ENCODE measurements at regions not wholly inside any gene's neighbourhood (a gene's known extent, or its start where the extent isn't known, plus 50 kb on each side); places are given as distances from the start of the nearest gene placed in this dataset.
A peak's percentile ranks its signal among the peaks of the same experiment; 100 is the strongest.

DNA sequence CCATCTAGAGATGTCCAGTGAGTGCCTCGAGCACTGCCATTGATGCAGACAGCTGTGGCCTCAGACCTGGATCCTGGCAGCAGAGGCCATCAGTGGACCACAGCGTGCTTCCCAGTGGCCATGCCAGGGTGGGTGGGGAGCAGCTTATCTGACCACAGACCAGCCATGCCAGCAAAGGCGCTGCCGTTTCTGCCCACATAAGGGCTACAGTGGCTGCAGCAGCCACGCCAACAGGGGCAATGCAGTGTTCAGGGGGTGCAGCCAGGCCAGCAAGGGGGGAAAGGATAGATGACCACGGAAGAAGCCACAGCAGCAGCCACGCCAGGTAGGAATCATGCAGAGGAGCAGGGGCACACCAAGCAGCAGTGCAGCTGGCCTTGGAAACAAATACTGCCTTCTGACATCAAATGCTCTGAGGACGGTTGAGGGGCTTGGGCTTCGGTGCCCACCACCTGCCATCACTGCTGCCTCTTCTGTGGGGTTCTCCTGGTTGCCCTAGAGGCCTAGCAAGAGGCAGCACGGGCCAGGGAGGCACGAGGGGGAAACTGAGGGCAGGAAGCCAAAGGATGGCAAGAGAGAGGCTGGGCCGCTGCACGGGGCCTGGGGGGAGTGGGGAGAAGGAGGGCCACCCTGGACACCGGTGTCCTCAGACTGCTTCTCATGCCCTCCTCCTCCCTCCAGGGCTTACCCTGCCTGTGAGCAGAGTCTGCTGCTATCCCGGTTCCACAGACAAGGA lies 94.7 kb upstream of the RUNX3 start:
- ATAC-seq: no peak
- H3K9me3 ChIP-seq: no peaks in the 10 kb centered on the region
- H3K4me3 ChIP-seq: no peak overlapping the region
- H3K27ac ChIP-seq: no peak overlapping the region
- H3K27me3 ChIP-seq: peaks cover 0 to 17% (median 0%) of the 10 kb centered on the region in 9 donors
- 80 to 86% (median 83%) methylated on average over 11 to 15 of the region's 15 CpGs for WGBS, 4 donors
- intact Hi-C loops (cut with DNase I): no loop called here
- DNase-seq: peak in 1 of 5 donors; percentile 51
- TF ChIP-seq CTCF (IDR thresholded peaks at IDR 0.05): no peak
- TF ChIP-seq POLR2A (IDR thresholded peaks at IDR 0.05): no peak
- H3K4me1 ChIP-seq: peaks cover 0 to 71% (median 8%) of the 10 kb centered on the region in 12 donors
- no peaks in the 10 kb centered on the region for H3K36me3 ChIP-seq

DNA sequence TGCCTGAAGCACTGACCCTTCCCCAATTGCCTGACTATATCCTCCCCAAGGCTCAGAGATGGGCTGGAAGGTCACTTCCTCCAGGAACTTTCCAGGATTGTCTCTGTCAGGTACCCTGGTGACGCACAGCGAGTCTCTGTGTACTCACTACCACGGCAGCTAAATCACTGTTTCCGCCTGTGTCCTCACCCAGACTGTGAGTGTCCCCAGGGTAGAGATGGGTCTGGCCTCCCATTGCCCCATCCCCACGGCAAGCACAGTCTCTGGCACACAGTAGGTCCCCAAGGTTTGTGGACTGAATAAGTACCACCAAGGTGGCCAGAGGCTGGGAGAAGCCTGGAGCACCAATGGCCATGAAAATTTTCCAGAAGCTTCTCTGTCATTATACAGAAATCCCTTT lies 93.8 kb upstream of the RUNX3 start:
- ATAC-seq: no peak
- intact Hi-C loops (cut with DNase I): no loop called here
- WGBS, 4 donors: 93 to 96% (median 94%) methylated on average over 5 of the region's 5 CpGs
- peaks cover 0 to 62% (median 8%) of the 10 kb centered on the region in 12 donors for H3K4me1 ChIP-seq
- DNase-seq: peak in 1 of 5 donors; percentile 28
- peak overlapping the region in 1 of 12 donors; percentile 88 for H3K27ac ChIP-seq
- H3K4me3 ChIP-seq: no peak overlapping the region
- H3K27me3 ChIP-seq: peaks cover 0 to 8% (median 0%) of the 10 kb centered on the region in 9 donors
- no peaks in the 10 kb centered on the region for H3K36me3 ChIP-seq
- TF ChIP-seq CTCF (IDR thresholded peaks at IDR 0.05): no peak
- TF ChIP-seq POLR2A (IDR thresholded peaks at IDR 0.05): no peak
- no peaks in the 10 kb centered on the region for H3K9me3 ChIP-seq

- H3K27me3 ChIP-seq: peaks cover 0 to 8% (median 0%) of the 10 kb centered on the region in 9 donors
- ATAC-seq (no peak), DNase-seq (no peak)
- no peaks in the 10 kb centered on the region for H3K36me3 ChIP-seq
- H3K9me3 ChIP-seq: no peaks in the 10 kb centered on the region
- TF ChIP-seq POLR2A (IDR thresholded peaks at IDR 0.05) (no peak), CTCF (IDR thresholded peaks at IDR 0.05) (no peak)
- WGBS, 4 donors: 76 to 89% (median 79%) methylated on average over 5 to 6 of the region's 6 CpGs
- peaks cover 0 to 55% (median 8%) of the 10 kb centered on the region in 12 donors for H3K4me1 ChIP-seq
- intact Hi-C loops (cut with DNase I): no loop called here
- peak overlapping the region in 3 of 12 donors; percentile 35 to 88 (median 36) for H3K27ac ChIP-seq
- peak overlapping the region in 1 of 12 donors; percentile 34 for H3K4me3 ChIP-seq
Measured at GRCh38 chr1:25023190-25023578, 93.1 kb upstream of the RUNX3 start.

DNA sequence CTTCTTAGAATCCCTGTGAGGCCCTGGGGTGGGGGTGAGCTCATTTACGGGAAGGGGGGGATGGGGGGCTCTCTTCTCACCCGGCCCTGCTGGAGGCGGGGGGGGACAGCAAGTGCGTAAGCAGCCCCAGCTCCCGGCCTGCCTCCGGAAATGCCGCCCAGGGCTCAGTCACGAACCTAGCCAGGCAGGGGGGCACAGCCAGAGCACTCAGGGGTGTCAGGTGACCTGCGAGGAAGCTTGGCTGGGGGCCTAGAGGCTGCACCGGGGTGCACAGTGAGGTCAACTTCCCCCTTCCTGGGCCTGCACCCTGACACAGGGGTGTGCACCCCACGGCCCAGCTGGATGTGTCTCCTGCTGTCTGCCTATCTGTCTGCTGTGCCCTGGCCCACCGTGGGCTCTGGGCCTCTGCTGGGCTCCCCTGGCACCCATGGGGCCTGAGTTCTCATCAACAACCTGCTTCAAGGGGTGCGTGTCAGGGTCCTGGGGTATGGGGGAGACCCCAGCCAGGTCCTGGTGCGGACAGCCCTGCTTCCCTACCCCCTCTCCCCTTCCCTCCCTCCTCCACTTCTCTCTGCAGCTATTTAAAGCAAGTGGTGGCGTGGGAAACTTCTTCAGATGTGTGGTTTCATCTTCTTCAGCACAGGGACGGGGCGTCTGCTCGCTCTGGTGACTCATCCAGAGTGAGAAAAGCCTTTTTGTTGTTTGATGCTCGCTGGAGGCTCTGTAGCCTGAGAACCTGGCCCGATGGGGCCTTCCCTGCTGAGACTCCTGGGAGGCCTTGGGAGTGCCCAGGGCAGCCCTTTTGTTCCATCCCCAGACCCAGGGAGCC lies 92.5 kb upstream of the RUNX3 start:
- peak overlapping the region in 5 of 12 donors; percentile 34 to 88 (median 36) for H3K27ac ChIP-seq
- peak; percentile 41 to 83 (median 67) for ATAC-seq
- intact Hi-C loops (cut with DNase I): no loop called here
- H3K4me3 ChIP-seq: peak overlapping the region in 1 of 12 donors; percentile 34
- no peaks in the 10 kb centered on the region for H3K9me3 ChIP-seq
- no peak for TF ChIP-seq POLR2A (IDR thresholded peaks at IDR 0.05)
- TF ChIP-seq CTCF (IDR thresholded peaks at IDR 0.05): no peak
- no peaks in the 10 kb centered on the region for H3K36me3 ChIP-seq
- H3K27me3 ChIP-seq: peaks cover 0 to 6% (median 0%) of the 10 kb centered on the region in 9 donors
- H3K4me1 ChIP-seq: peaks cover 0 to 51% (median 8%) of the 10 kb centered on the region in 12 donors
- DNase-seq: peak; percentile 47 to 84 (median 71)
- WGBS, 4 donors: 14 to 25% (median 19%) methylated on average over 16 to 20 of the region's 20 CpGs
